ENCODE measurements at regions not wholly inside any gene's neighbourhood (a gene's known extent, or its start where the extent isn't known, plus 50 kb on each side); places are given as distances from the start of the nearest gene placed in this dataset.
A peak's percentile ranks its signal among the peaks of the same experiment; 100 is the strongest.
"Not testable (repeated sequence)": the region's sequence is repeated elsewhere in the genome, so short reads cannot be mapped to it uniquely, and the experiment has no call there.

GRCh38 chr3:137612291-137612690, 151.8 kb upstream of the SOX14 start:
- DNase-seq (ENCODE audit: low read depth) = no peak

GRCh38 chr3:137615659-137616418, 148.3 kb upstream of the SOX14 start:
- no peak for DNase-seq (ENCODE audit: low read depth)

DNA sequence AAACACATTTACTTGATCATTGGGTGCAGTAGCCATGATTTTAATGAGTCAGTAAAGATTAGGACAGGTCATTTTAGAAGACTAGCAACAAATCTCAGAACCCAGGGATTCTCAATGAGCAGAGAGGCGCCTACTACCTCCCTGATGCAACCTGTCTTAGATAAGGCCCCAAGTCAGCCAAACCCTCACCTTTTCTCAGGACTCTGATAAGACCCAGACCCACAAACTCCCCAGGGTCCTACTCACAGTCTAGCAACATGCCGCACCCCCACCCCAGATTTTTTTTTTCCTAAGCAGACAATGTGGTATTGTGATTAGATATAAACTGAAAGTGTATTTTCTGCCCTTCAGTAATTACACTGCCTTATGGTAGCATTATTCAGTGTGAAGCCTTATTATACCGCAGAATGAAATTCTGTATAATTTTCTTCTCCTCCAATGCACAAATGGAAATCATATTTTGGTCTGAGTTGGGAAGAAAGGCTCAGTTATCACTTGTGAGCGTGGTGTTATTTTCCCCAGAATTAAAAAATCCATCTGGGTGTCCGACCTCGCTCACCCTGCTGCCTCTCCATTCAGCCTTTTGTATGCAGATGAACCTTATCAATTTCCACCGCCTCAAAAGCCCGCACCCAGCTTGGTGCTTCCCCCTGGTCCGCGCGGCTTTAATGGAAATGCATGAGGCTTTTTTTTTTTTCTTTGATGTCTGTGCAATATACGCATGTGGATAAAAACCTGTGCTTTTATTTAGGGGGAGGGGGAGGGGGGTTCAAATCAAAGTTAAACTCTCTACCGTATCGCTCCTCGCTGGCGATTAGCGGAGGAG, 122.0 kb upstream of the SOX14 start:
- no peak for DNase-seq (ENCODE audit: low read depth)

DNA sequence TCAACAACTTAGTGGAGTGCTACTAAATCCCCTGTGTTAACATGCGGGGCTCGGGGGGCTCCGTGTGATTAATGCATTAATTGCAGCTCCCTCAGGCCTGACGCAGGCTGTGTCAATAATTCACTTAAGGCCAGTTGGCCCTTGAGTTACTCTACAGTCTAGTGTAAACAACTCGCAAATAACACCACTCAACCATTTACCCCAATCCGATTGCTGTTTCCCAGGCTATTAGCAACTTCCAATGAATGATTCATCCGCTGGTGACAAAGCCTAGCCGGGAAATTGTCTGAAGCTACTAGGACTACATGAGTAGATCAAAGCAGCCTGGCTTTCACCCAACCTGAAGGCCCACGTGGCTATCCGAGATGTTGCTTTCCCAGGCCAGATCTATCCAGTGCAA, 121.3 kb upstream of the SOX14 start:
- DNase-seq (ENCODE audit: low read depth) = no peak

DNA sequence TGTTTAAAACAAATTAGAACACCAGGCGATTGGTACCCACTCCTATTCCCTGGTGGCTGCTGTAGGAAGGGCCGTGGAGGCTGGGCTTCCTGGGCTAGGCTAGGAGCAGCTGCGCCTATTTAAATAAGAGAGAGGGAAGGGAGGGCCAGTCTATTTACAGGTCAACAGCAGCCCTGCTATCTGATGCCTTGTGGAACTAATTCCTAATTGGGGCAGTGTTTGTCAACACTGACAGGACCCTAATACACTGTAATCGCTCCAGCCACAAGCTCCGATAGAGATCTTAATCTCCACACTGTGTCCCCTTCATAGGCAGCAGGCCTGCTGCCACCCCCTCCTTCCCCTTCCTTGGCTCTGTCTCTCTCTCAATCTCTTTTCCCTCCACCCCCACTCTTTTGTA, 116.9 kb upstream of the SOX14 start:
- DNase-seq (ENCODE audit: low read depth) = no peak

GRCh38 chr3:137669519-137670060, 94.5 kb upstream of the SOX14 start:
- DNase-seq (ENCODE audit: low read depth) = no peak

DNA sequence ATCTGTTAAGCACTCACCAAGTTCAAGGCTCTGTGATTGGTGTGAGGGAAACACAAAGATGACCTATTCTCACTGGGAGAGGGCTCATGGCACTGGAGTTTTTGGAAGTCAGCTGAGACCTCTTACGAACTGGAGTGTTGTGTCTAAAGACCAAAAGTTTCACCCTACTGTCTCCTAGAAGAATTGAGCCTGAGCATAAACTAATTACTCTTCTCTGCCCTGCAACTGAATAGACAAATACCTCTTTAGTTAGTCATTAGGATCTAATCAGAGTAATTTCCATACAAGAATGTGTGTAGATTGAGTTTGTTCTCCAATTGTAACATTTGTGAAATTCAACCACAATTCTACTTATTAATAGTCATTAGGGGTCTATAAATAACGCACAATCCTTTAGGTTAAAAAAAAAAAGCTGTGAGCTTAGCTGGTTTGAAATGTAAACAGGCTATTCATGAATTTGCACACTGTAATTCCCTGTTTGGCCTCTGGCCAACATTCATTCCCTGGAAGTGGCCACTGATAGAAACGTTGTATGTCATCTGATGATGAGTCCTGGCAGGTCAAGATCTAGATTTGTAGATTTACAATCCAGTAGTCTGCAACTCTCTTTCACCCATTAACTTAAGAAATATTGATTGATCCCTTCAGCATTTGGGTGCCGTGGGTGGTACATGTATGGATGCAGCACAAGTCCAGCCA, 76.8 kb upstream of the SOX14 start:
- DNase-seq (ENCODE audit: low read depth) = no peak

DNA sequence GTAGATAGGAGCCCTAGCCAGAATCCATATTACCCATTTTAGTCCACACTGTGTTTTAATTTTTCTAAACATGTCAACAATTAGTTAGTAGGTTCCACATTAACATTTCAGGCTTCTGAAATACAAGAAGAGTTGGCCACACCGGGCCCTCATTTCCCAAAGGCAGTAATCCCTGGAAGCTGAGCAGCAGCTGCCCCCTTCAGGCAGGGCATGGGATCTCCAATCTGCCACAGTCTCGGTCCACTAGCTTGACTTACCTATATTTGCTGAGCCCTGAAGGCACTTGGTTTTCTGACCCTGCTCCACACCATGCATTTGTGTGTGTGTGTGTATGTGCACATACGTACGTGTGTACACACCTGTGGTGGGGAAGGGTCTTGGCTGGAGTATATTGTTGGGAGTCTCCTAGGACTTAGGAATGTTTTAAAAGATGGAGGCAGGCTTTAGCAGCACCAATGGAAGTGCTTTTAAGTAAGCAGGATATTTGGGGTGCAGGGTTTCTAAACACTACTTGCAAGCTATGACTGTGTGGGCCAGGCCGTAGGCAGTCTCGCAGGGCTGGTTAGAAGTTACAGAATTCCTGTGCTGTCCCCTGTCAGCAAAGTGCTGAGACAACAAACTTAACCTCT, 71.2 kb upstream of the SOX14 start:
- DNase-seq (ENCODE audit: low read depth) = no peak

DNA sequence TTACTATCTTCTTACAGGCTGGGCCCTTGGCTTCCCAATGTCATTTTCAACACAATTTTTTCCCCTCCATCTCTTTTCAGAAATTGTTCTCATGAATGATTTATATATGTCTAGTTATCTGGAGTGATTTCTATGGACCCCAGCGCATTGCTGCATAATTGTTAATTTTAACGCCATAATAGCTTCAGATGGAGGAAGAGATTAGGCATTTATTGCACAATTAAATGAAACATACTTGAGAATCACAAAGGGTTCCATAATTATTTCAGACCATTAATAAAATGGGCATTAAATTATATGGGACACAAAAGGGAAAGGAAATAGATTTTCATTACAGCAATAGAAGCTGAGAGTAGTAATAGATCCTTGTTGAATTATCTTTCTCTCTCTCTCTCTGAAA, 70.3 kb upstream of the SOX14 start:
- no peak for DNase-seq (ENCODE audit: low read depth)

DNA sequence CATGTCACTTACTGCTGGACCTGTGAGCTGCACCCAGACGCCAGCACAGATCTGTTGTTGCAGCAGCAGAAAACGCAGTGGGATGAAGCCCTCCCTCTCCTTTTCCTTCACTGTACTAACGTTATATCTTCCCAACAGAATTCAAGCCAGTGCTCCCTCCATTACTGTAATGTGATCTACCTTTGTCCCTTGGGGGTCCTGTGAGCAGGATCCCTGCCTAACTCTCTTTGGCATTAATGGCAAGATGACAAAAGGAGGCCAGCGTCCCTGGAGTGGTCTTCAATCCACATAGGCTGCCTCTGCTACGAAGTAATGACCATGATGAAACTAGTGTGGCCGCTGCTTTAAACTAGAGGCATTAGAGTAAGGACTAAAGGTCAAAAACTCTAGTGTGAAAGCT, 69.3 kb upstream of the SOX14 start:
- DNase-seq (ENCODE audit: low read depth) = no peak

GRCh38 chr3:137695351-137695750, 68.8 kb upstream of the SOX14 start:
- DNase-seq (ENCODE audit: low read depth) = no peak

DNA sequence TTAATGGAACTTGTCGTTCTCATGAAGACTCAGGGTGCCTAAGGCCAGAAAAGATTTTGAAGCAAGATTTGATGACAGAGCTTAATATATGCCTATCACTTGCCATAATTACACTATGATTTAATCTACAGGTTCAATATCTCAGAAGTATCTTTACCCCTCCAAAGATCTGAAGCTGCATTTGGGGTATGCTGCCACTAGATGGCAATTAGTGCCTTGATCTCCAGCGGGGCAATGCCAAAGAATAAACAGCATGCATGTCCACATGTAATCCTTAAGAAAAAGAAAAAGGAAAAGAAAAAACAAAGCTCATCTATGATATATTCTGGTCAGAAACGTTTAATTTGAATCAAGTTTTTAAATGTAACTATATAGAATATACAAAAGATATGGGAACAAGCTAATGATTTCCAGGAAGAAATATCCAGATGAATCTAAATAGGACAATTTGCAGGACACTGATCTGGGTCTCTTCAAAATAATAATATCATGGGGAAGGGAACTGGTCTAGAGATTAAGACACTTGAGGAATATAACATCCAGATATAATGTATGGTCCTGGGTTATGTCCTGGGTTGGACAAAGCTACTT, 55.0 kb upstream of the SOX14 start:
- peak; percentile 2 for DNase-seq (ENCODE audit: low read depth)

DNA sequence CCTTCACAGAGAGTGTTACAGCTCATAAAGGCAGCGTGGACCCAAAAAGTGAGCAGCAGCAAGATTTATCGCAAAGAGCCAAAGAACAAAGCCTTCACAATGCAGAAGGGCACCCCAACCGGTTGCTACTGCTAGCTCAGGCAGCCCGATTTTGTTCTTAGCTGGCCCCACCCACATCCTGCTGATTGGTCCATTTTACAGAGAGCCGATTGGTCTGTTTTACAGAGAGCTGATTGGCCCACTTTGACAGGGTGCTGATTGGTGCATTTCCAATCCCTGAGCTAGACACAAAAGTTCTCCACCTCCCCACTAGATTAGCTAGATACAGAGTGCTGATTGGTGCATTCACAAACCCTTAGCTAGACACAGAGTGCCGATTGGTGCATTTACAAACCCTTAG, 50.1 kb upstream of the SOX14 start:
- not testable (repeated sequence) for DNase-seq (ENCODE audit: low read depth)

Measured in iris pigment epithelial cell (primary cell).